HG03135 (cell line): ENCODE measurements at regions not wholly inside any gene's neighbourhood (a gene's known extent, or its start where the extent isn't known, plus 50 kb on each side); places are given as distances from the start of the nearest gene placed in this dataset.
"Not testable (repeated sequence)": the region's sequence is repeated elsewhere in the genome, so short reads cannot be mapped to it uniquely, and the experiment has no call there.

Experiments
- ATAC-seq: cut with Tn5 transposase; IDR thresholded peaks from one replicate; pipeline ENCODE4 v1.9.1; 2021; ENCODE audit warnings: mild to moderate bottlenecking, moderate library complexity; ENCODE audit not compliant: unreplicated experiment

GRCh38 chr12:74227846-74228545 lies 309.6 kb upstream of the ATXN7L3B start:
- no peak for ATAC-seq

DNA sequence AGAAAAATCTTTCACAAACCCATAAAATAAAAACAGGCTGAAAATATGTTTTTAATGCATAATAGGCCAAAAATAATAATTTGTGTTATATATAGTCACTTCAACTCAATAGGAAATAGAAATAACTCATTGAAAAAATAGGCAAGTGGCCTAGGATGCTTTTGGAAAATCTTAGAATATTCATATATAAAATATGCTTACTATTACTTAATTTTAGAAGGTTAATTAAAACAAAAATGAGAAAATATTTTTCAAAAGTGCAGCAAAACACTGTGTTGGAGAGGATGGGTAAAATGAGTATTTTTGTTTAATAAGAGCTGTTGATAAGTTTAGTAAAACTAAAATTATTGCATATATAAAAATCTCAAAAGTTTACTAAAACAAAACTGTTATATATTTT lies 308.0 kb upstream of the ATXN7L3B start:
- no peak for ATAC-seq

DNA sequence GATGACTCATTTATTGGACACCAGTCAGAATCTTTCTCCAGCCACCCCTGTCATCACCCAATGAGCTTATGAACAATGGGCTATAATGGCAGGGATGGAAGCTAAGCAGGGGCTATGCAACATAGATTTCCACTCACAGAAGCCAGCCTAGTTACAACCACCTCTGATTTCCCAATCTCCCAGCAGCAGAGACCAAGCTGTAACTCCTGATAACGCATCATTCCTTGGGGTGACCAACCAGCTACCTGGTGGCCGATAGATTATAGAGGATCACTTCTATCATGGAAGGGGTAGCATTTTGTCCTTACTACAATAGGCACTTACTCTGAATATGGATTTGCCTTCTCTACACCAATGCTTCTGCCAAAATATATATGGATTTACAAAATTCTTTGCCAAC lies 302.3 kb upstream of the ATXN7L3B start:
- no peak for ATAC-seq

DNA sequence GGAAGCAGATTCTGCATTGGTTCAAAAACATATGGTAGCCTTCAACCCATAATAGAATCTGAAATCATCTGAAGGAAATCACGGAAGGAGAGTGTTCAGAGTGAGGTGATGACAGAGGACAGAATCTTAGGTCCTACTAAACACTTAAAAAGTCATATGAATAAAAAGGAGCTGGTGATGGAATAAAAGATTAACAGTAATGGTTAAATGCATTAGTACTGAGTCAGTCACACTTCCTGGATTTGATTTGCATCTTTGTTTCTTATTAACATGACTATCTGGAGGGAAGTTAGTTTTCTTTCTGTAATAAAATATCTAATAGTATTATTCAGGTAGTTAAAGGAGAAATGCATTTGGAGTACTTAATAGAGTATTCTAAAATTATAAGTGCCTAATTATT lies 296.3 kb upstream of the ATXN7L3B start:
- no peak for ATAC-seq

GRCh38 chr12:74242088-74242487 lies 295.5 kb upstream of the ATXN7L3B start:
- ATAC-seq = no peak

- no peak for ATAC-seq
These were observed 292.2 kb upstream of the ATXN7L3B start for GRCh38 chr12:74245458-74245857.

DNA sequence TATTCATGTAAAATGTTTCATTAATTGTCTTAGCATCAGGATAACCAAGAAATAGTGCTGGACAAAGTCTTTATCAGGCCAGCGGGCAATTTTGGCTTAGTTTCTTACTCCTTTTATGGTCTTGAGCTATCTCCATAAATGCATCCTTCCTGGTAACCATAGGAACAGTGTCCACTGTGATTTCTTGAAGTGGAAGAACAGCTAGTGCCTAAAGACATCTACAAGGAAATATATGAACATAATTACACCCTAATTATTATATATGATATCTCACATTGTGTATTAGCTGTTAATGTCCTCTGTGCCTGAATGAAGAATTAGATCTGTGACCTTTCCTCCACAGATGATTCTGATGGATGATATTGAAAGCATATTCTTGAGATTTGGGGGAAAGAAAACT lies 286.7 kb upstream of the ATXN7L3B start:
- no peak for ATAC-seq

DNA sequence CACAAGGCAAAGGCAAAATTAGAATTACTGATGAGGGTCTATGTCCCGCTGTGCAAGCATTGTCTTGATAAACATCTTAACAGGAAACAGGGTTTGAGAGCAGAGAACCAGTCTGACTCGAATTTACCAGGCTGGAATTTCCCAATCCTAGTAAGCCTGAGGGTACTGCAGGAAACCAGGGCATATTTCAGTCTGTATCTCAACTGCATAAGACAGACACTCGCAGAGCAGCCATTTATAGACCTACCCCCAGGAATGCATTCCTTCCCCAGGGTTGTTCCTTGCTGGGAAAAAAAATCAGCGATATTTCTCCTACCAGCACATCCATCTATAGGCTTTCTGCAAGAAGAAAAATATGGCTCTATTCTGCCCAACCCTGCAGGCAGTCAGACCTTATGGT lies 283.8 kb upstream of the ATXN7L3B start:
- not testable (repeated sequence) for ATAC-seq

DNA sequence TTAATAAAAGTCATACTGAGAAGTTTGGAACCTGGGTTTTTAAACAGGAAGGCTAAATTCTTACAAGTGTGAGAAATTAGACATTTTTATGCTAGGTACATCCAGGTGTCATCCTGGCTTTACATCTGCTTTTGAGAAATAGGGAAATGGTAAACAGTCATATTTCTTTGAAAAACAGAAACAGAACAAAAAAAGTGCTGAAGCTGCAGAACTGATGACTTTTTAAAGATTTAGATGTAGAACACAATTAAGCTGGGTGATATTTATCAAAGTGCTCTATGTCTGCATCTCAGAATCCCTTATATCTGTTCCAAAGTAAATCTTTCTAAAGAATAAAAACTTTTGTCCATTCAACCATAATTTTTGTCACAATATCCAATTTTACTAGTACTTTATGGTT lies 282.9 kb upstream of the ATXN7L3B start:
- no peak for ATAC-seq

GRCh38 chr12:74259199-74259598 lies 278.4 kb upstream of the ATXN7L3B start:
- ATAC-seq = no peak

GRCh38 chr12:74264692-74265091 lies 272.9 kb upstream of the ATXN7L3B start:
- ATAC-seq = no peak

- ATAC-seq = not testable (repeated sequence)
These were observed 268.3 kb upstream of the ATXN7L3B start for GRCh38 chr12:74269355-74269754.

- no peak for ATAC-seq
These were observed 257.4 kb upstream of the ATXN7L3B start for GRCh38 chr12:74280156-74280655.

- not testable (repeated sequence) for ATAC-seq
These were observed 256.0 kb upstream of the ATXN7L3B start for GRCh38 chr12:74281401-74282180.

GRCh38 chr12:74283646-74284045 lies 254.0 kb upstream of the ATXN7L3B start:
- ATAC-seq = no peak

- no peak for ATAC-seq
These were observed 251.9 kb upstream of the ATXN7L3B start for GRCh38 chr12:74285773-74286172.

GRCh38 chr12:74286254-74286653 lies 251.4 kb upstream of the ATXN7L3B start:
- ATAC-seq = no peak

- ATAC-seq = no peak
These were observed 245.1 kb upstream of the ATXN7L3B start for GRCh38 chr12:74292351-74293194.

DNA sequence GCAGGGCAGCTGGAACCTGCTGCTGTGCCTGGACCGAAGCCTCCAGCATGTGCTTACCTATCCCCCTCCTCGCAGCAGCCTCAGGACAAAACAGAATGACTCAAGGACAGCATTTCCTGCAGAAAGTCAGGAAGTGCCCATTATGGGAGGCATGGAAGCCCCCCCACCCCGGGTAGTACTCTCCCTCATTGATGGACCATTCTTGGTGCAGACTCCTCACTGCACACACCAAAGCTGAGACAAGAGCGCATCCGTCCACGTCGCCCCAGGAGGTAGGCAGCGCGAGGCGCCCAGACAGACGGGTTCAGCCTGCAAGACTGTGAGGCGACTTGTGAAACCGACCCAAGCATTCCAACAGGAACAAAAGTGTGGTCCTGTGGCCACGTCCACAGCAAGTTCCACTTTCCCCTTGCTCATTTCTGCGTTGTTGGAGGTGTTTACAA lies 243.9 kb upstream of the ATXN7L3B start:
- ATAC-seq = no peak

DNA sequence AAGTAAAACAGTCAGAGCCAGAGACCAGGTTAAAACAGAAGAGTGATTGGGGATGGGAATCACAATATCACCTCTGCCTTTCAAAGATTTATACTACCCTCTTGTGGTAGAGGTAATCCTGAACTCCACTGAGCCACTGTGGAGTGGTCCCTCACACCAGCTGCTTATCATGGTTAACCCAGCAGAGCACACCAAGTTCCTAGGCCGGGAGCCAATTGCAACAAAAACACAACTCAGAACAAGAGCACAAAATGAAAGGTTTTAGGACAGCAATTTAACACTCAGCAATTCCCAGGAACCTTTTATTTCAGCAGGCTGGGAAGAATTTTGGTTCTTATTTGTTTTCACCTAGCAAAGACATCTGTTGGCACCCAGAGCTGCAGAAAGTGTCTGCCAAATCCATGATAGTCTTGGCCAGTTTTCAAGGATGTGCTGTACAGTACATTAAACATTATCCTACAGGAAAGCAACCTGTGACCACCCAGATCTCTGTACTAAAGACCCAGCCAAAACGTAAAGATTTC lies 220.5 kb upstream of the ATXN7L3B start:
- ATAC-seq = no peak

GRCh38 chr12:74317741-74318140 lies 219.9 kb upstream of the ATXN7L3B start:
- ATAC-seq = no peak
